ENCODE measurements at regions not wholly inside any gene's neighbourhood (a gene's known extent, or its start where the extent isn't known, plus 50 kb on each side); places are given as distances from the start of the nearest gene placed in this dataset.

DNA sequence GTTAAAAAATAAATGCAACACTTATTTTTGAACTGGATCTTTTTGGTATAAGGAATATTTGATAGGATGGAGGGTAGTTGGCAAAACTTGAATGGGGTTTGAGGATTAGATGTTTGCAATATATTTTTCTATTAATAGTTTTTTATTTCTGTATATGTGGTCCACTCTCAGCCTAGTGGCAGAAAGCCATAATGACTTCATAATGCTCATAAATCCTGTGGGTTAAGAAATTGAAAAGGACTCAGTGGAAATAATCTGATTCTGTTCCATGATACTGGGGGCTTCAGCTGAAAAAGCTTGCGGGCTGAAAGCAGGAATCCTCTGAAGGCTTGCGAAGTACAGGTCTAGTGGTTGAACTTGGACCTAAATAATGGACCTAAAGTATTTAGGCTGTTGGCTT, 1028.6 kb upstream of the PRMT6 start:
- TF ChIP-seq NFIC (IDR thresholded peaks at IDR 0.05; ENCODE audit: low read length) = no peak
- no peak for TF ChIP-seq ZSCAN29 (CRISPR knock-in tag; conservative IDR thresholded peaks at IDR 0.05)
- TF ChIP-seq NCOR1 (IDR thresholded peaks at IDR 0.05; ENCODE audit: borderline replicate concordance, low read length) = no peak
- TF ChIP-seq ZNF230 (CRISPR knock-in tag; IDR thresholded peaks at IDR 0.05) = no peak
- TF ChIP-seq ZNF333 (CRISPR knock-in tag; IDR thresholded peaks at IDR 0.05; ENCODE audit: borderline replicate concordance) = no peak
- TF ChIP-seq, protein P1, sequence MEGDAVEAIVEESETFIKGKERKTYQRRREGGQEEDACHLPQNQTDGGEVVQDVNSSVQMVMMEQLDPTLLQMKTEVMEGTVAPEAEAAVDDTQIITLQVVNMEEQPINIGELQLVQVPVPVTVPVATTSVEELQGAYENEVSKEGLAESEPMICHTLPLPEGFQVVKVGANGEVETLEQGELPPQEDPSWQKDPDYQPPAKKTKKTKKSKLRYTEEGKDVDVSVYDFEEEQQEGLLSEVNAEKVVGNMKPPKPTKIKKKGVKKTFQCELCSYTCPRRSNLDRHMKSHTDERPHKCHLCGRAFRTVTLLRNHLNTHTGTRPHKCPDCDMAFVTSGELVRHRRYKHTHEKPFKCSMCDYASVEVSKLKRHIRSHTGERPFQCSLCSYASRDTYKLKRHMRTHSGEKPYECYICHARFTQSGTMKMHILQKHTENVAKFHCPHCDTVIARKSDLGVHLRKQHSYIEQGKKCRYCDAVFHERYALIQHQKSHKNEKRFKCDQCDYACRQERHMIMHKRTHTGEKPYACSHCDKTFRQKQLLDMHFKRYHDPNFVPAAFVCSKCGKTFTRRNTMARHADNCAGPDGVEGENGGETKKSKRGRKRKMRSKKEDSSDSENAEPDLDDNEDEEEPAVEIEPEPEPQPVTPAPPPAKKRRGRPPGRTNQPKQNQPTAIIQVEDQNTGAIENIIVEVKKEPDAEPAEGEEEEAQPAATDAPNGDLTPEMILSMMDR (CRISPR knock-in tag; IDR thresholded peaks at IDR 0.05) = no peak
- TF ChIP-seq TCF12 (IDR thresholded peaks at IDR 0.05) = no peak
- TF ChIP-seq TCF12 (CRISPR knock-in tag; IDR thresholded peaks at IDR 0.05) = no peak
- TF ChIP-seq, protein P2, sequence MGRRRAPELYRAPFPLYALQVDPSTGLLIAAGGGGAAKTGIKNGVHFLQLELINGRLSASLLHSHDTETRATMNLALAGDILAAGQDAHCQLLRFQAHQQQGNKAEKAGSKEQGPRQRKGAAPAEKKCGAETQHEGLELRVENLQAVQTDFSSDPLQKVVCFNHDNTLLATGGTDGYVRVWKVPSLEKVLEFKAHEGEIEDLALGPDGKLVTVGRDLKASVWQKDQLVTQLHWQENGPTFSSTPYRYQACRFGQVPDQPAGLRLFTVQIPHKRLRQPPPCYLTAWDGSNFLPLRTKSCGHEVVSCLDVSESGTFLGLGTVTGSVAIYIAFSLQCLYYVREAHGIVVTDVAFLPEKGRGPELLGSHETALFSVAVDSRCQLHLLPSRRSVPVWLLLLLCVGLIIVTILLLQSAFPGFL (CRISPR knock-in tag; IDR thresholded peaks at IDR 0.05) = no peak
- no peak for TF ChIP-seq JUNB (CRISPR knock-in tag; IDR thresholded peaks at IDR 0.05; ENCODE audit: borderline replicate concordance)
- TF ChIP-seq ZNF354B (CRISPR knock-in tag; IDR thresholded peaks at IDR 0.05) = no peak
- TF ChIP-seq, protein P3, sequence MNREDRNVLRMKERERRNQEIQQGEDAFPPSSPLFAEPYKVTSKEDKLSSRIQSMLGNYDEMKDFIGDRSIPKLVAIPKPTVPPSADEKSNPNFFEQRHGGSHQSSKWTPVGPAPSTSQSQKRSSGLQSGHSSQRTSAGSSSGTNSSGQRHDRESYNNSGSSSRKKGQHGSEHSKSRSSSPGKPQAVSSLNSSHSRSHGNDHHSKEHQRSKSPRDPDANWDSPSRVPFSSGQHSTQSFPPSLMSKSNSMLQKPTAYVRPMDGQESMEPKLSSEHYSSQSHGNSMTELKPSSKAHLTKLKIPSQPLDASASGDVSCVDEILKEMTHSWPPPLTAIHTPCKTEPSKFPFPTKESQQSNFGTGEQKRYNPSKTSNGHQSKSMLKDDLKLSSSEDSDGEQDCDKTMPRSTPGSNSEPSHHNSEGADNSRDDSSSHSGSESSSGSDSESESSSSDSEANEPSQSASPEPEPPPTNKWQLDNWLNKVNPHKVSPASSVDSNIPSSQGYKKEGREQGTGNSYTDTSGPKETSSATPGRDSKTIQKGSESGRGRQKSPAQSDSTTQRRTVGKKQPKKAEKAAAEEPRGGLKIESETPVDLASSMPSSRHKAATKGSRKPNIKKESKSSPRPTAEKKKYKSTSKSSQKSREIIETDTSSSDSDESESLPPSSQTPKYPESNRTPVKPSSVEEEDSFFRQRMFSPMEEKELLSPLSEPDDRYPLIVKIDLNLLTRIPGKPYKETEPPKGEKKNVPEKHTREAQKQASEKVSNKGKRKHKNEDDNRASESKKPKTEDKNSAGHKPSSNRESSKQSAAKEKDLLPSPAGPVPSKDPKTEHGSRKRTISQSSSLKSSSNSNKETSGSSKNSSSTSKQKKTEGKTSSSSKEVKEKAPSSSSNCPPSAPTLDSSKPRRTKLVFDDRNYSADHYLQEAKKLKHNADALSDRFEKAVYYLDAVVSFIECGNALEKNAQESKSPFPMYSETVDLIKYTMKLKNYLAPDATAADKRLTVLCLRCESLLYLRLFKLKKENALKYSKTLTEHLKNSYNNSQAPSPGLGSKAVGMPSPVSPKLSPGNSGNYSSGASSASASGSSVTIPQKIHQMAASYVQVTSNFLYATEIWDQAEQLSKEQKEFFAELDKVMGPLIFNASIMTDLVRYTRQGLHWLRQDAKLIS (CRISPR knock-in tag; IDR thresholded peaks at IDR 0.05) = no peak
- no peak for TF ChIP-seq EP300 (IDR thresholded peaks at IDR 0.05; ENCODE audit: low read depth in 2 of 2, low read length in 2 of 2)
- no peak for TF ChIP-seq EP300 (CRISPR knock-in tag; IDR thresholded peaks at IDR 0.05; ENCODE audit: borderline replicate concordance)
- no peak for TF ChIP-seq TRIM24 (CRISPR knock-in tag; IDR thresholded peaks at IDR 0.05)
- TF ChIP-seq, protein P4, sequence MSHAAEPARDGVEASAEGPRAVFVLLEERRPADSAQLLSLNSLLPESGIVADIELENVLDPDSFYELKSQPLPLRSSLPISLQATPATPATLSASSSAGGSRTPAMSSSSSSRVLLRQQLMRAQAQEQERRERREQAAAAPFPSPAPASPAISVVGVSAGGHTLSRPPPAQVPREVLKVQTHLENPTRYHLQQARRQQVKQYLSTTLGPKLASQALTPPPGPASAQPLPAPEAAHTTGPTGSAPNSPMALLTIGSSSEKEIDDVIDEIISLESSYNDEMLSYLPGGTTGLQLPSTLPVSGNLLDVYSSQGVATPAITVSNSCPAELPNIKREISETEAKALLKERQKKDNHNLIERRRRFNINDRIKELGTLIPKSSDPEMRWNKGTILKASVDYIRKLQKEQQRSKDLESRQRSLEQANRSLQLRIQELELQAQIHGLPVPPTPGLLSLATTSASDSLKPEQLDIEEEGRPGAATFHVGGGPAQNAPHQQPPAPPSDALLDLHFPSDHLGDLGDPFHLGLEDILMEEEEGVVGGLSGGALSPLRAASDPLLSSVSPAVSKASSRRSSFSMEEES (CRISPR knock-in tag; IDR thresholded peaks at IDR 0.05) = no peak
